NCI-H2107 treated with DMSO at 0.1 percent for 48 hours (cell line): ENCODE measurements at regions not wholly inside any gene's neighbourhood (a gene's known extent, or its start where the extent isn't known, plus 50 kb on each side); places are given as distances from the start of the nearest gene placed in this dataset.

Experiments used
- DNase-seq: peaks from one replicate; lab custom pipeline; 2025; ENCODE audit not compliant: unreplicated experiment; lab: John Stamatoyannopoulos, UW

- DNase-seq: no peak
Measured at GRCh38 chr11:69968396-69969347, 109.4 kb upstream of the ANO1 start.

DNA sequence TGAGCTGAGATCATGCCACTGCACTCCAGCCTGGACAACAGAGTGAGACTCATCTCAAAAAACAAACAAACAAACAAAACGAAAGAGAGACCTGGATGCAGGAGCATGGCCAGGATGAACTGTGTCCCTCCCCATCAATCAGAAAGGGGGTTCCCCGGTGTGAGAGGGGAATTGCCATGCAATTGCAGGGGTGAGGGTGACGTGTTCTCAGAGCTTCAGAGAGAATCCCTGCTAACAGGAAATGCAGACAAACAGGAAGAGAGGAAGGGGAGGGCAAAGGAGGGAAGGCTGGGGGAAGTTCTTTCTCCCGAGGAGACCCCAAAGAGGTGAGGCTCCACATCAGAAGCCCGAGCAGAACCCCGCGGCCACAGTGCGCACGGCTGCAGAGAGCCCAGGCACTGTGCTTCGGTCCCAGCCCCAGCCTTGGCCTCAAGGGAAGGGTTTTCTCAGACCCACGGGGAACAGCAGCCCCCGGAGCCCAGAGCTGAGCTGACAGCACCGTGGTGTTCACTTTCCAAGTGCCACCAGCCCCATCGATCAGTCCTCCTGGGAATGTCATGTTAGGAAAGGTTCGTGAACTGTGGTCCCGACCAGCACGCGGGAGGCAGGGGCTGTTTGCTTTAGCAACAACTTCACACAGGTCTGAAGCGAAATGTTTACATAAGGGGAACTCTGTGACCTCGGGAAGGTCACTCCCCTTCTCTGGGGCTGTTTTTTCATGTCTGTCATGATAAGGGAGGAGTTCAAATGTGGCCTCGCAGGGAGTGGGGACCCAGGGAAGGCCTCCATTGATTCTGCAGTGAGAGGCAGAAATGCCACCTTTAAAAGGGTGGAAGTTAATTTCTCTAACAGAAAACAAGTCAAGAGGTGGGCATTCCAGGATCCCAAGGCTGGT is 108.0 kb upstream of the ANO1 start:
- DNase-seq: no peak

DNA sequence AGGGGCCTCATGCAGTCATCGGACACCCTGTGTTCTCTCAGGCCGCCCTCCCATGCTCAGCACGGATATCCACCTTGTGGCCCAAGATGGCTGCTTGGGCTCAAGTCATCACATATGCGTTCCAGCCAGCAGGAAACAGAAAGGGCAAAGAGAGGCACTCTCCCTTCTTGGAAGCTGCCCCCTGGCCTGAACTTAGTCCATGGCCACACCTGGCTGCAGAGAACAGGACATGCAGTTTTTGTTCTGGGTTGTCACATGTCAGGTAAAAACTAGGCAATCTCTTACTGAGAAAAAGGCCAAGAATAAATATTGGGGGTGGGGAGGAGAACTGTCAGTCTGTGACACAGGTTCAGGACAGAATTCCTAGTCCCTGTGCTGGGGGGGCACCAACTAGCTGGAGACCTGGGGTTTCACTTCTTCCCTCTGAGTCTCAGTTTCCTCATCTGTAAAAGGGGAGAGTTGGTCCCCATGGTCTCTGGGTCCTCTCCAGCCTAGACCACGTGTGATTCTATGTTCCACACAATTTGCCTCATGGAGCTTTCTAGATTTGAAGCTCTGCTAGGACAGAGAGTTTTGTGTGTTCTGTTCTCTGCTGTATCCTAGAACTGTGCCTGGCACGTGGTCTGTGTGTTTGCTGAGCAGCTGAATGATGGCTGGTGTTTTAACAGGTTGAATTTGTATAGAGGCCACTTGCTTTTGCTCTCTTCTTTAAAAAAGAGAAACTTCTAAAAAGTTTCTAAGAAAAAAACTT is 107.2 kb upstream of the ANO1 start:
- no peak for DNase-seq

DNA sequence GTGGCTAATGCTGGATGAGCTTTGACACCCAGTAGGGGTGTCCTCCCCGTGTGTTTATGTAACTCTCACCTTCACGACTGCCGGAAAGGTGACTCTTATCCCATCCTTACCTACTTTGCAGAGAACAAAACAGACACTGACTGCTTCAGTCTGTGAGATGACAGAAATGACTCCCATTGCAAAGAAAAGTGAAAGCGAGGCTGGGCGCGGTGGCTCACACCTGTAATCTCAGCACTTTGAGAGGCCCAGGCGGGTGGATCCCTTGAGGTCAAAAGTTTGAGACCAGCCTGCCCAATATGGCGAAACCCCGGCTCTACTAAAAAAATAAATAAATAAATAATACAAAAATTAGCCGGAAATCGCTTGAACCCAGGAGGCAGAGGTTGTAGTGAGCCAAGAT is 106.4 kb upstream of the ANO1 start:
- no peak for DNase-seq

GRCh38 chr11:69972351-69972802 is 105.7 kb upstream of the ANO1 start:
- DNase-seq: no peak

GRCh38 chr11:69974528-69974927 is 103.6 kb upstream of the ANO1 start:
- DNase-seq: no peak

GRCh38 chr11:69975822-69976221 is 102.3 kb upstream of the ANO1 start:
- no peak for DNase-seq

GRCh38 chr11:69976794-69977193 is 101.3 kb upstream of the ANO1 start:
- no peak for DNase-seq

- DNase-seq: no peak
Measured at GRCh38 chr11:69977951-69978350, 100.2 kb upstream of the ANO1 start.

- no peak for DNase-seq
Measured at GRCh38 chr11:69978841-69979614, 99.1 kb upstream of the ANO1 start.

DNA sequence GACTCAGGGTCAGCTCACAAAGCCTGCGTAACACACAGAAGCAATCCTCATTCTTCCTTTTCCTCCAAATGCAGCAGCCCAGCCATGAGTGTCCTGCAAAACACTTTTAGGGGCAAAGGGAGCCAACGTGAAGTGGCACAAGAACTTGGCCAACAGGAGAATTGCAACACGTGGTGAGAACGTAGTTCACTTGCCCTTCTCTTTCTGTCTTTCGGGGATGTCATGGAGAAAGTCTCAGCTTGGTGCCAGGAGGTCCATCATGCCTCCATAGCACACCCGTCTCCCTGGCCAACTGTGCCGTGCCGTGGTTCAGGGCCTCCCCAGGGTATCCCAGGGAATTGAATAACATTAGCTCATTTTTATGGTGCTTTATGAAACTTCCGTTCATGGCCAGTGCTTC is 98.5 kb upstream of the ANO1 start:
- no peak for DNase-seq

DNA sequence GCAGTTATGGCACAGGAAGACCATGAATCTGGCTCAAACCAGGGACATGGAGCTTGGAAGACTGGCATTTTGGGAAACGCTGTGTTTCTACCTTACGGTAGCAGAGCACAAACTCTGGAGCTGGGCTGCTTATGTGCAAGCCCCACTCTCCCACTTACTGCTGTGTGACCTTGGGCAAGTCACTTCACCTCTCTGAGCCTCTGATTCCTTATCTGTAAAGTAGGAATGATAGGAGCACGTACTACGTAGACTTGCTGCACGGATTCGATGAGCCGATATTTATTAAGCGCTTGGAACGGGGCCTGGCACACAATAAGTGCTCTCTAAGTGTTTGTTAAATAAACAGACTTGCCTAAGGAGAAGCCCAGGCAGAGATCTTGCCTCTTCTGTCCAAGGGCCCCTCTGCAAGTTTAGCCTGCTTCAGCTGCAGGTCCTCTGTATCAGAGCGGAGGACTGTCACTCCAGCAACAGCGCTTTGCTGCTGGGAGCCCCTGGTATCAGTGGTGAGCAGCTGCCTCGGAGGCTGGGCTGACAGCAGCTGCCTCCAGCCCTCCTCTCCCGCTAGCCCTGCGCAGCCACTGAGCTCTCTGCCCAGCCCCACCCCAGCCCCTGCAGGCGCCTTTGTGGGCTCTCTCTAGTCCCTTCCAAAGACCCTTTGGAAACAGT is 96.9 kb upstream of the ANO1 start:
- no peak for DNase-seq

DNA sequence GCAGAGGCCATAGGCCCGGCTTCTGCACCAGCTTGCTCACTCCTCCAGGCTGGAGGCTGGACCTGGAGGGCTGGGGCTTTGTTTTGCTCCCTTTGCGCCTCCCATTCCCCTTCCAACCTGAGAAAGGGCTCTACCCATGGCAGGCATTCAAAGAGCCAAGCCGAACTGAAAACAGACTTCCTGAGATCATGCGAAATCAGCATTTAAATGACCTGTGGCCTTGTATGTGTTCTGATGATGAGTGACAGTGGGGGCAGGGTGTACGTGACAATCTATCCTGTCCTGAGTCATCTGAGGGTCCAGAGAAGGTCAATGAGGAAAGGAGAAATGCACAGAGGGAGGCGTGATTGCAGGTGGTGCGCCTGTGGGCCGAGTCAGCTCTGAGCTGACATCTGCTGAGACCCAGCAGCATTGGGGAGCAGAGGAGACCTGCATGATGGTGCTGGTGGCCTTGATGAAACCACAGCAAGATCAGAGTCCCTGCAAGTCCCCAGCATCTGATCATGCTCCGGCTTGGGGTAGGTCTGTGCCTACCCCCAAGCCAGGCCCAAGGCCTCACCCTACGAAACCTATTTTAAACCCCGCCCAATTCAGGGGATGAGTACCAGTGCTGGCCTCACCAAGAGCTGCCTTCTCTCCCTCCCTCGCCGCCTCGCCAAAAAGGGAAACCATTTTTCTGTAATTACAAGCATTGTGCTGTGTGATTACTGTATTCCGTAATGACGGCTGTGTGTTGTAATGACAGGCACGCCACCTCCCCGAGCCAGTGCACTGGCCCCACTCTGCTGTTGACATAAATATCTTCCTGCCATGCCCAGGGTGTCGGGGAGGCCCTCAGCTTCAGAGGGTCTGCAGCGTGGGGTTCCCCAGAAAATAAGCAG is 95.2 kb upstream of the ANO1 start:
- DNase-seq: no peak

DNA sequence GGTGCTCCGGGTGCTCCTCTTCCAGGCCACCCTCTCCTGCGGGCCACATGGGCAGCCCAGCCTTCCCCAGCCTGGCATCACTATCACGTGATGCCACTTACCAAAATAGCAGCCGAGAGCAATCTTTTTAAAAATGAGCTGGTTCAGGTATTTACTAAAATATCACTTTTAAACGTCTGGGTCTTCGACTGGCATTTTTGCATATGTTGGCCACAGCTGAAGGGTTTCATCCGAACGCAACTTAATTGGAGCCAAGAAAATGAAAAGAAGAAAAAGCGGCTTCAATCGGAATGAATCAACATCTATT is 94.6 kb upstream of the ANO1 start:
- DNase-seq: no peak

DNA sequence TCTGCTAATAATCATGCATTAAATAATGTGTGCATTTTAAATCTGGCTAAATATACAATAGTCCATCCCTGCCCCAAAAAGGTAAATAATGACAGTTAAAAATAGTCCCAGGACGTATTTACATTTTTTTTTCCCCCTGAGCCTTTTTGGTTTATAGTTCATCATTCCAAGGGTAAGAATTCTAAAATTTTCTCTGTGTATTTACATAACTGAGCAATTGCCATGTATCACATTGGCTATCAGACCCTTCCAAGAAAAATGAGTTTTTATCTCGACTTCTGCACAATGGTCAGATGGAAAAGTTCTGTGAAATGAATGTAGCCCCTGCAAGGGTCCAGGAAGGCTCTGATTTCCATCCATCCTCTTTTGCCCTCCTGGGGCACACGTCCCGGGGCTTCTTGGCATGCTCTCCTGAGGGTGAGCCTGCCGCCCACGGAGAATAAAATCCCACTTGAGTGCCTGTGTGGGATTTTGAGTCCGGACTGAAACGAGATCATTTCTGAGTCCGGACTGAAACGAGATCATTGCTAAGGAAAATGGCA is 94.1 kb upstream of the ANO1 start:
- no peak for DNase-seq

- DNase-seq: no peak
Measured at GRCh38 chr11:69984457-69985261, 93.5 kb upstream of the ANO1 start.

DNA sequence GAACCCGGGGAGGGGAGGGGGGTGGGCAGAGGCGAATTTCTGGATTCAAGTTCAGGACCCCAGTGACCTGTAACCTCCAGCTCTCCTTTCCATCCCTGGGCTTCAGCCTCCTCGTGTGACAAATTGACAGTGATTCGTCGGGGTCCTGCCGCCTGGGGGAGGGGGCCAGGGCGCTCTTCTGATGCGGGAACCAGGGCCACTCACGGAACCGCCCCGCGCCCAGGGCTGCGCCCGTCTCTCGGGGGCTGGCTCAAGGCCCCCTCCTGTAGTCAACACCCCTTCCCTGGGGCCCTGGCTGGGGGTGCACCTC is 92.8 kb upstream of the ANO1 start:
- no peak for DNase-seq
